ENCODE measurements at regions not wholly inside any gene's neighbourhood (a gene's known extent, or its start where the extent isn't known, plus 50 kb on each side); places are given as distances from the start of the nearest gene placed in this dataset.

GRCh38 chr15:69624155-69624520 is 171.5 kb downstream of the RPLP1 start:
- DNase-seq (ENCODE audit: low read depth in 3 of 3, low spot score in 1 of 3) = no peak

DNA sequence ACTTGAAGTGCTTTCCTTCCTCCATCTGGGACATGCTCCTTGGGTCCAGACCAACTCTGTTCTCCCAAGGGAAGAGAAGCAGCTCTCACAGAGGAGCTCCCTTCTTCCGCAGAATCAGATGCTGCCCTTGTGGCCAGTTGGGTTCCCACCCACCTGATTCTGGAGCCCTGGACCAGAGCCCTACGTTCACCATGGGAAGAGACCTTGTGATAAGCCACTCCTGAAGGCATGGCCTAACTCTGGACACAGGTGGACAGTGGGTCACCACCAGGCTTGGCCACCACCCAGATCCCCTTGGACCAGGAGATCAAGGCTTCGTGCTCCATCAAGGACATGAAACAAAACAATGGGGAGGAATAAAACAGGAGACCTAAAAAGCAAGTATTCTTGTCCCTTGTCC is 172.2 kb downstream of the RPLP1 start:
- DNase-seq (ENCODE audit: low read depth in 3 of 3, low spot score in 1 of 3) = no peak

GRCh38 chr15:69625328-69625727 is 172.7 kb downstream of the RPLP1 start:
- DNase-seq (ENCODE audit: low read depth in 3 of 3, low spot score in 1 of 3) = no peak

- DNase-seq (ENCODE audit: low read depth in 3 of 3, low spot score in 1 of 3) = no peak
Measured at GRCh38 chr15:69626095-69627066, 173.8 kb downstream of the RPLP1 start.

DNA sequence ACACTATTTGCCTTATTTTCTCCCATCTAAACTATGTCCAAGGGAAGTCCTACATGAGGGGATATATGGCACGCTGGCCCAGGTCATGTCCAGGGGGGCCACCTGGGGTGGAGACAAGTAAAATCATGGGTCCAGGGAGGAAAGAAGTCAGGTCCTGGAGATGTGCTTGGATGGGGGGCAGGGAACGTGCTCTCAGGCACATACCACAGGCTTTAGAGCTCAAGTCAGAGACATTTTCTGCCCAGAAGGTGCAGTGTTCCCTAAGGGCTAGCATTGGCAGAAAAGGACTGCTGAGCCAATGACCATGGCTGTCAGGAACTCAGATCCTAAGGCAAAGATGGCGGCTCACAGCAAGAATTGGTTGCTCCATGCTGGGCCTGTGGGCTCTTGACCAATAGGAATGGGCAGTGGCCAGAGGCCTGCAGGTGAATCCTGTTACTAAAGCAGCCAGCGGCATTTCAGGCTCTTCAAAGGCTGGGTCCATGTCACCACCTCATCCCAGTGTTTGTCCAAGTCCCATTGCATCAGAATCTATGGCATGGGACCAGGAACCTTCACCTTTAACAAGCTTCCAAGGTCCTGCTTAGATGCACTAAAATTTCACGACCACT is 175.0 kb downstream of the RPLP1 start:
- no peak for DNase-seq (ENCODE audit: low read depth in 3 of 3, low spot score in 1 of 3)

DNA sequence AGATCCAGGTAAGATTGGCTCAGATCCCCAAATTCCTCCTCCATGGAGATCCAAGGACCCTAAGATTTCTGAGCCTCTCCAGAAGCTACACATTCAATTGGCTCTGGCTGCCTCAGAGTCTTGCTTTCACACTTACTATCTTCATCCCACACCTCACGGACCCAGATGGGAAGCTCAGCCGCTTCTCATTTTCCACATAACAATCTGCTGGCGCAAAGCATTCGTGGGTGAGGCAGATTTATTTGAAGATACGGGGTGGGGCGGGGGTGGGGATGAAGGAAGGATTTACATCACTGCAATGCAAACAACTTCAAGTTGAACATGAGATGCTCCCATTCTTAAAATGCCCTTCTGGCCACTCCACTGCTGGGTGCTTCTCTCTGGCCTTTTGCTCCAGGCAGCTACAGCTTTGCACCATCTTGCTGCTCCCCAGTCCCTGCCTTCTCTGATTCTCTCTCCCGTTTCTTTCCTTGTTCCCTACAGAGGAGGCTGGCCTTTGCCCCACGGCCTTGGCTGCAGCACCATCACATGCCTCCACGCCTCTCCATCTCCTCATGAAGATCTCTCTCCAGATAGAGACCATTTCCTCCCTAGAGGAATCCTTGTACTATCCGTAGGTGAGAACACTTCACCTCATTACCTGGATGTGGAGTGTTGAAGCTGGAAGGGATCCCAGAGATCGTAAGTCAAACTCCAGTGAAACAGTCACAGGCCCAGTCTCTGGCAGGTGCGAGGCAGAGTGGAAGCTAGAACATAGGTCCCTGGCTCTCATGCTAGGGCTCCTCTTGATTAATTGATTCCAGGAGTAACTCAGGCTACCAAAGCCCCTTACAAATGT is 175.9 kb downstream of the RPLP1 start:
- no peak for DNase-seq (ENCODE audit: low read depth in 3 of 3, low spot score in 1 of 3)

DNA sequence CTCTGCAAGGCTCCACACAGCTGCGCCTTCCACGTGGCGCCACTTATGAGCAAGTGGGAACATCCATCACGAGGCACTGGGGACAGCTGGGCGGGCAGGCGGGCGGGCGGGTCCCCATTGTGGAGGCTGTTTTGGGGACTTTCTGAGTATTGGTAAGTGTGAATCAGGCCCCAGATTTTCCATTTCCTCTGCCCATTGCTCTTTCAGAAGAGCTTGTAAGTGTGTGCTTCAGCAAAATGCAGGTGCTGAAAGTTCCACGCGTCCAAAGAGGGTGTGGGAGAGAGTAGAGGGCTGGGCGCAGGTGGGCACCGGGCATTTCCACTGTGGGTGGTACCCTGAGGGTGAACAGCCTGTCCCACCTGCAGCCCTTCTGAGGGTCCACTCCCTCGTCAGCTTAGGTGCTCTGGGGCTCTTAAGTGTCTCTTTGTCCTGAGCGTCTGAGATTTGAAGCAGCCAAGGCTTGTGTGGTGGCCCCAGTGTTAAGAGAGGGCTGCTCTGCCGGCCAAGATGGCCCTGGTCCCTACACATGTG is 177.1 kb downstream of the RPLP1 start:
- no peak for DNase-seq (ENCODE audit: low read depth in 3 of 3, low spot score in 1 of 3)

- DNase-seq (ENCODE audit: low read depth in 3 of 3, low spot score in 1 of 3) = no peak
Measured at GRCh38 chr15:69631005-69631404, 178.4 kb downstream of the RPLP1 start.

GRCh38 chr15:69631978-69632377 is 179.4 kb downstream of the RPLP1 start:
- no peak for DNase-seq (ENCODE audit: low read depth in 3 of 3, low spot score in 1 of 3)

DNA sequence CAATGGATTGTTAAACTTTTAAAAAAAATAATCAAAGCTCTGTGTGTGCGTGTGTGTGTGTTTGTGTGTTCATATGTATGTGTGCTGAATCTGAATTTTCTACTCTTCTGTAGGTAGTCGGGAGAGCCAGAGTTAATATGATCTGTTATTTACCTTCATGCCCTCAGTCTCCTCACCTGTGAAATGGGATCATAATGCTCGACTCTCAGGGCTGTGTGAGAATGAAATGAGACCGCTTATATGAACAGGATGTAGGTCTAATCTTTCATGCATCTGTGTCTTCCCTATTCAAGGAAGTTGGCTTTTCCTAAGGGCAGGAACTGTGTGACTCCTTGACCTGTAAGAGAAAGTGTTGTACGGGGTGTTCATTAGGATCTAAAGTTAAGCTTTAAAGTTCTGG is 182.2 kb downstream of the RPLP1 start:
- DNase-seq (ENCODE audit: low read depth in 3 of 3, low spot score in 1 of 3) = no peak

DNA sequence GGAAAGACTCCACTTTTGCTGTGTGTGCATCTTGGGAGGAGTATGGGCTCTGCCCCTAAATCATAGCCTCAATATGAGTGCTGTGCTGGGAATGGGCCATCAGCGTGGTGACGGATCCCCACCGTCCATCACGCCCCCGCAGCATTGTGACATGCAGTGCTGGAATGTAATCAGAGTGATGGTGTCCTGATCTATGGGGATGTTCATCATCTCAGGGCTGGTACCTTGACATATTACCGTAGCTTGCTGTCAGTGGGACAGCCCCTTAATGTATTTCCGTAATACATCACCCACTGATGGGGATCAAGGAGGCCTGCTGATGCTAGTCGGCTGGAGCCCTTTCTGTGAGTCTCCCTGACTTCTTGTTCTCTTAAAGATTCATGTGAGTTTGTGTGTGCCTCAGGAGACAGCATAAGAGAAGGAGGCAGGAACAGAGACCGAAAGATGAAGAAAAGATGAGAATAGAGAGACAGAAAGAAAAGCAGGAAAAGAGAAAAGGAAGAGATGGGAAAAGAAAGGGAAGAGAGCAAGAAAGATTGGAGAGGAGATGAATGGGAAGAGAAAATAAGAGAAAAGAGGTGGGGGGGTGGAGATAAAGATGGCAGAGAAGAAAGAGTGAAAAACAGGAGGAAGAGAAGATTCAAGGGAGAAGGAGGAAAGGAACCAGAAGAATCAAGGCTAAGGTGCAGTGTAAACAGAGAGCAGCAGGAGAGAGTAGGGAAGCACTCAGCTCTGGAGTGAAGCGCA is 183.7 kb downstream of the RPLP1 start:
- no peak for DNase-seq (ENCODE audit: low read depth in 3 of 3, low spot score in 1 of 3)

- DNase-seq (ENCODE audit: low read depth in 3 of 3, low spot score in 1 of 3) = no peak
Measured at GRCh38 chr15:69637818-69638217, 185.2 kb downstream of the RPLP1 start.

DNA sequence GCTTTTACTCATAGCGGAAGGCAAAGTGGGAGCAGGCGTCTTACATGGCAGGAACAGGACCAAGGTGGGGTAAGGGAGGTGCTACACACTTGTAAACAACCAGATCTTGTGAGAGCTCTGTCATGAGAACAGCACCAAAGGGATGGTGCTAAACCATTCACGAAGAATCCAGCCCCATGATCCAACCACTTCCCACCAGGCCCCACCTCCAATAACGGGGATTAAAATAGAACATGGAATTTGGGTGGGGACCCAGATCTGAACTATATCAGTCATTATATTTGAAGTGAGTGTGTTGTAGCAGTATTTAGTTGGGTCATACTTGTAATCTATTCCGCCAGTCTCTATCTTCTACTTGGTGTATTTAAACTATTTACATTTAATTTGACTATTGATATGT is 190.9 kb downstream of the RPLP1 start:
- DNase-seq (ENCODE audit: low read depth in 3 of 3, low spot score in 1 of 3) = no peak

- DNase-seq (ENCODE audit: low read depth in 3 of 3, low spot score in 1 of 3) = no peak
Measured at GRCh38 chr15:69643971-69644370, 191.4 kb downstream of the RPLP1 start.

DNA sequence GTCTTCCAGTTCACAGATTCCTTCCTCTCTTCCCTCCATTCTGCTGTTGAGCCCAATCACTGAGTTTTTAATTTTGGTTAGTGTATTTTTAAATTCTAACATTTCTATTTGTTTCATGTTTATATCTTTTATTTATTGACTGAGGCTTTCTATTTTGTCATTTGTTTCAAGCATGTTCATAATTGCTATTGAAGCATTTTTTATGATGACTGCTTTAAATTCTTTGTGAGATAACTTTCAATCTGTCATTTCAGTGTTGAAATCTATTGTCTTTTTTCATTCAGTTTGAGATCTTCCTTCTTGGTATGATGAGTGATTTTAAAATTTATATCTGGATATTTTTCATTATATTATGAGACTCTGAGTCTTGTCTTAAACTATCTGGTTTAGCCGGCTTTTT is 192.3 kb downstream of the RPLP1 start:
- no peak for DNase-seq (ENCODE audit: low read depth in 3 of 3, low spot score in 1 of 3)

GRCh38 chr15:69647142-69647513 is 194.5 kb downstream of the RPLP1 start:
- DNase-seq (ENCODE audit: low read depth in 3 of 3, low spot score in 1 of 3) = no peak

GRCh38 chr15:69648212-69648611 is 195.6 kb downstream of the RPLP1 start:
- no peak for DNase-seq (ENCODE audit: low read depth in 3 of 3, low spot score in 1 of 3)

- no peak for DNase-seq (ENCODE audit: low read depth in 3 of 3, low spot score in 1 of 3)
Measured at GRCh38 chr15:69648775-69649735, 196.4 kb downstream of the RPLP1 start.

- DNase-seq (ENCODE audit: low read depth in 3 of 3, low spot score in 1 of 3) = no peak
Measured at GRCh38 chr15:69652293-69652692, 199.7 kb downstream of the RPLP1 start.
